NCI-H446 treated with DMSO at 0.1 percent for 48 hours (cell line): ENCODE measurements at regions not wholly inside any gene's neighbourhood (a gene's known extent, or its start where the extent isn't known, plus 50 kb on each side); places are given as distances from the start of the nearest gene placed in this dataset.
"Not testable (repeated sequence)": the region's sequence is repeated elsewhere in the genome, so short reads cannot be mapped to it uniquely, and the experiment has no call there.

Experiments
- DNase-seq: peaks from one replicate; lab custom pipeline; 2025; lab: John Stamatoyannopoulos, UW

DNA sequence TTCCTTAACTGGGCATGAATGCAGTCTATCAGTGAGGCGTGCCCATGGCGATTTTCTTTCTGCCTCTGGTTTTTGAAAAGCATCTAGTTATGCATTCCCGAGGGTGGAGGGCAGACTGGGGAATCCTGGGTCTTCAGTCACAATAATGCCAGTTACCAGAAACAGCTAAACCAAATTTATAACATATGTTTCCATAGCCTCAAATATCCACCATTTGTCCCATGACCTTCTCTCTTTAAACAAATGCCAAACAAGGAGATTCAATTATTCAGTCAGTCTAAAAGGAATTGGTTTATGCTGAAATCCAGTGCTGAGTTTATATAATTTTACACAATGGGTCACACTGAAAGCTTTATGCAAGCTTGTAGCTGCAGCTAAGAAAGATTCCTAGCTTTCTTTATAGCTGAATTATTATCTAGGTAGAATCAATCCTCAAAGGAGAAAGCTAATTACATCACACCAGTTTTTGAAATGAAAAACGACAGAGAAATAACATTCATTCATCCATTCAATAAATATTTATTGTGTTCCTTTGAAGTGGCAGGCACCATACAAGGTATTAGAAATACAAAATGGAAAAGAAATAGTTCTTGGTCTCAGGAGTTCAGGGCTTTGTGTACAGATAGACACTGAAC is 131.3 kb upstream of the RAP1B start:
- no peak for DNase-seq

DNA sequence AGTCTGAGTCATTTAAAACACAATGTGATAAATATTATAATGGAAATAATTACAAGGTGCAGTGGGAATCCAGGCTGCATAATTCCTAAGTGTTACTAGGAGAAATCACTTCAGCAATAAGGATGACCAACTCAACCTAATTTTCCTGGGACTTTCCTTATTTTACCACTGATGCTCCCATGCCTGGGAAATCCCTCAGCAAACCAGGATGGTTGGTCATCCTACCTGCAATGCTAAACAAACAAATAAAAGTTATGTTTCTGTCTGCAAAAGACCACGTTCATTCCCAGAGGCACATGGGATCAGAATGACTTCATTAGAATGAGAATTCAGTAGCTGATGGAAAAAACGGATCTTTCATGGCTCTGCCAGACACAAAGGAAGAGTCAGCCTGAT is 130.8 kb upstream of the RAP1B start:
- no peak for DNase-seq

DNA sequence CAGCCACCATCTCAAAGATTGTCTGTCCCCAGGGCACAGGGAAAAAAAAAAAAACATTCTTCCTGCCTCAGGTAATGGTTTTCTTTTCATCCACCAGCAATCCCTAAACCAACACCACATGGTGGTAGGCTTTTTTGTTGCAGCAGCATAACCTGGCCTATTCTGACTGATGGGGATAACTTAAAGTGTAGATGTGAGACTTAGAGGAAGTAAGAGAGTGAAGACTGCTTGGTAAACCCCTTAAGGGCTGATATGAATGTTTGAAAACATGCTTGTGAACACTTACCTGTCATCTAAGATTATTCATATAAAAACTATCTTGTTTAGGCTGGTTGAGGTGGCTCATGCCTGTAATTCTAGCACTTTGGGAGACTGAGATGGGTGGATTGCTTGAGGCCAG is 130.2 kb upstream of the RAP1B start:
- DNase-seq: no peak

DNA sequence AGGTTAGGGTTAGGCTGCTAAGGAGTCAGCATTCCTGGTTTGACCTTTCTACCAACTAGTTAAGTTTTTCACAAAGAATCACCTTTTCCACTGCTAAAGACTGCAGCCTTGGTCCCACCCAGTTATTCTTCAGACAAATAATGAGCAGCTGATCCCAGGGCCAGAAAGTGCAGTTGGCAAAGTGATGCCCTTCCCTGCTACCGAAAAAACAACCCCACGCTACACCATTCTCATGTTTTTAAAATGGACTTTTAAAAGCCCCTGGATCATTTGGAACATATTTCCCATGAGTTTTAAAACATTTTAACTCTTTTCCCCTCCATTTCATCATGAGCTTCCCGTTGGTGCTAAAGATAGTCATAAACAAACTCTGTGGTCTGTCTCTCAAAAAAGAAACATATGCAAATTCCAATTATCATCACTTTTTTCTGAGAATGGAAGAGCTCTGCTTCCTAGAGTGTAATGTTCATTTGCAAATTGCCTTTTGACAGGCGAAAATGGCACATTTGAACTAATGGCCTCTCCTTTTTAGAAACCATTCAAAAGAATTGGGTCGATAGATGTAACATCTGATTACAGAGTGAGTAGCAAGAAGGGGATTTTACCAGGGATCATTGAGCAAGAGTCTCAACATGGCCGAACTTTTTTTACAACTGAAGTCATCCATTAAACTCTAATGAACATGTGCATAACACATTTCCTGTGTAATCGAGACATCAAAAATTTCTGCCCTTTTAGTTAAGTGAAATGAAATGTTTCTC is 129.3 kb upstream of the RAP1B start:
- DNase-seq: no peak

DNA sequence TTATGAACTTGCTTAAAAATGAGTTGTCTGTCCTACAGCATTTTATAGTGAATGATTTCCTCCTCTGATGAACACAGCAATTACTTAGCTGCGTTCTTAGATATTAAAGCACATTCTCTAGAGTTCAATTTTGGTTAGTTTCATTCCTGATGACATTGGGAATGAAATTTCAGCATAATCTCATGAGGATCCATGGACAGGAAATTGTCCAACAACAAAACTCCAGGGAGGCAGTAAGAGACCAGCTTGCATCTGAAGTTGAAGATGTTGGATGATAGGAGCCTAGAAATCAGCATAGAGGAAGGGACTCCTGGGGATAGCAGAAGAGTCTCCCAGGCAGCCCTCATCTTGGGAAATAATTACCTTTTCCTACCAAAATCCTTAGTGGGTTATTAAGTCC is 128.7 kb upstream of the RAP1B start:
- no peak for DNase-seq

DNA sequence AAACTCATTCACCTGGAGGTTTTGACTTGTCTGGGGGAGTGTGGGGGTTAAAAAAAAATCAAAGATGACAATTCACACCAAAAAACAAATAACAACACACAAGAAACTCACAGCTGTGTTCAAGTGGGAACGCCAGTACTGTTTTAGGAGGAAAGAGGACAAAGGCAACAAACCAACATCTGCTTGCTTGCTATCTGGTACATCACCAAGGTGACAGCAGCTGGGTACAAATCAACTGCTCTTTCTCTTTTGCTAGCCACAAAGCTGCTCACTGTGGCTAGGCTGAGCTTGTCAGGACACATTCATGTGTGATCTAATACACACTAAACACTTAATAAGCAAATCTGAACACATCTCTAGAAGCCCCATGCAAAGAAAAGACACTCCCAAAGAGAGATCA is 128.0 kb upstream of the RAP1B start:
- DNase-seq: no peak

DNA sequence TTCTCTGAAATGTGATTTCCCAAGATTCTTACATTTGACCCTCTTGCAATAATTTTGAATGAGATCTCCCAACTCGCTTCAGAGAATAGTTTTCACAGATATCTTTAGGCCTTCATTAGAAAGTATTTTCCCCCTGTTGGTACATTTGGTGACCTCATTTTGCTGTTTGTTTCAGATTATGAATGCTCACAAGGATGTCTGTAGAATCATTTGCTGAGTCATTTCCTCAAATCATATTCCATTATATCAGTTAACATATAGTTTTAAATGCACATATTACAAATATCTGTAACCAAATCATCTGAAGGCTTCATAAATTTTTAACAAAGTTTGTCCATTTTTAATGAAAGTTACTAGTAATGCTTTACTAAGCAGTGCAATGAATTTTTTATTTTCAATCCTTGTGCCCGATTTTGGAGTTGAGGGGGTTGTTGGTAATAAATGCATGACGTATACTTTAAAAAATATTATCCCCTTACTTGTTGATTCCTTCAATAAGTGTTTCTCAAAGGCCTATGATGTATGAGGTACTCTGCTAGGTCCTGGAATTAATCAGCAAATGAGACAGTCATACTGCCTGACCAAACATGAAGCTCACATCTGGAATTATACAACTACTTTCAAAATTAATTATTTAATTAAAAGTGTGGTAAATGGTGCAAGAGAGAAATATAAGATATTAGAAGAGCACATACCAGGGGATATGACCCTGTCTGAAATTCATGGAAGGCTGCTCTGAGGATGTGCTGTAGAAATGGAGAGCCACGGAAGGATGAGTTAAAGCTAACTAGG is 126.9 kb upstream of the RAP1B start:
- no peak for DNase-seq

DNA sequence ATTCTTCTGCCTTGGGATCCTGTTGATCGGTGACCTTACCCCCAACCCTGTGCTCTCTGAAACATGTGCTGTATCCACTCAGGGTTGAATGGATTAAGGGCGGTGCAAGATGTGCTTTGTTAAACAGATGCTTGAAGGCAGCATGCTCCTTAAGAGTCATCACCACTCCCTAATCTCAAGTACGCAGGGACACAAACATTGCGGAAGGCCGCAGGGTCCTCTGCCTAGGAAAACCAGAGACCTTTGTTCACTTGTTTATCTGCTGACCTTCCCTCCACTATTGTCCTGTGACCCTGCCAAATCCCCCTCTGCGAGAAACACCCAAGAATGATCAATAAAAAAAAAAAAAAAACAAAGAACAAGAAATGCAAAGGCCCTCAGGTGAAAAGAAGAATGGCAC is 126.1 kb upstream of the RAP1B start:
- DNase-seq: not testable (repeated sequence)

DNA sequence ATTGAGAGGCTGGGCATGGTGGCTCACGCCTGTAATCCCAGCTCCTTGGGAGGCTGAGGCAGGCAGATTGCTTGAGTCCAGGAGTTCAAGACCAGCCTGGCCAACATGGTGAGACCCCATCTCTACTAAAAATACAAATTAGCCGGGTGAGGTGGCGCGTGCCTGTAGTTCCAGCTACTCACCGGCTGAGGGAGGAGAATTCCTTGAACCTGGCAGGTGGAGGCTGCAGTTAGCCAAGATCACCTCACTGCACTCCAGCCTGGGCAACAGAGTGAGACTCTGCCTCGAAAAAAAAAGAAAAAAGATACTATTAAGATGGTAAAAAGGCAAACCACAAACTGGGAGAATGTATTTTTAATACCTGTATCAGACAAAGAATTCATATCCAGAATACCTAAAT is 124.2 kb upstream of the RAP1B start:
- DNase-seq: not testable (repeated sequence)

DNA sequence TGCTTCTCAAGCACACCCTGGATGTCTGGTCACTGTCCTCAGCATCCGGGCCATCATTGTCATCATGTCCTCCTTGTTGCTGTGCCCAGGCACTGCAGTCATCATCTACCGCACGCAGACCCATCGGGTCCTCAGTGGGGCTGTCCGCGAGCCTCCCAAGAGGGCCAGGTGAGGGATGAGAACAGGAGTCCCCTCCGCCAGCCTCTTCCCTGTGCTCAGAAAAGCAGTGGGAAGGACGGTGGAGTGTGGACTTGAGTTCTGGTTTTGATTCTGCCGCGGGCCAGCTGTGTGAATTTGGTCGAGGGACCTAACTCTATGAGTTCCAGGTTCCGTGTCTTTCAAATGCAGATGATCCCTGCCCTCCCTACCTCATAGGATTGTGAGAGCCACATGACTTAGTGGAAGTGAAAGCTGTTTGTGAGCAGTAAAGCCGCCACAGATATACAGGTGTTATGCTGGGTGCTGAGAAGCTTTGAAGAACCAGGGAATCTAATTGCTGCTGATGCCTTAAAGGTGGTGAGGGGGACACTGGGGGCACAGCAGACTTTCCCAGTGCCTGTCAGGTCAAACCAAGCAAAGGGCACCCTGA is 122.9 kb upstream of the RAP1B start:
- no peak for DNase-seq

DNA sequence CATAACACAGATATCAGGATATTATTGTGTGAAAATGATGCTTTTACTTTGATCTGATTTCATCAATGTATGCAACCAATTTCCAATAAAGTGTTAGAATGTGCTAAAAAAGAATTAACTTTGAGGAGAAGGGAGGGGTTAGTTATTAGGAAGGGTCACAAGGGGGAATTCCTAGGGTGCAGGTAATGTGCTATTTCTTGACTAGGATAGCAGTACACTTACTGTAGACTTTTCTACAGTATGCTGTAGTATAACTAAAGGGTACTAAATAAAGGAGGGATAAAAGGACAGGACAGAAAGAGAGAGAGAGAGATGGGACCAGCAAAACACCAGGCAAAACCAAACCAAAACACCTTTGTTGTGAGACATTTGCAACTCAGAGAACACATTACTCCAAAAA is 121.4 kb upstream of the RAP1B start:
- no peak for DNase-seq

DNA sequence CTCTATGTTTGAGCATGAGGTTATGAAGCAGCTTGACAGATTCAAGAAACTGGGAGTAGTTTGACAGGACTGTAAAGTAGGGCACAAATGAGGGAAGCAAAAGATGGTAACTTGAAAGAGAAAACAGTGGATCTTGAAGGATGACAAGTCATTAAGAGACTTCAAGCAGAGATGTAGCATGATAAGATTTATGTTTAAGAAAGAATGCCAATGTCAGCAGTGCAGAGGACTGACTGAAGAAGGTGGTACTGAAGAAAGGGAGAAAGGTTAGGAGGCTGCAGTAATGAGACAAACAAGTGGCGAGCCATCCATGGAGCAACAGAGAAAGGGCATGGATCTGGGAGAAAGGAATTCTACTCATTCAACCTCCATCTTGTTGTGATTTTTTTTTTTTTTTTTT is 120.2 kb upstream of the RAP1B start:
- DNase-seq: no peak

DNA sequence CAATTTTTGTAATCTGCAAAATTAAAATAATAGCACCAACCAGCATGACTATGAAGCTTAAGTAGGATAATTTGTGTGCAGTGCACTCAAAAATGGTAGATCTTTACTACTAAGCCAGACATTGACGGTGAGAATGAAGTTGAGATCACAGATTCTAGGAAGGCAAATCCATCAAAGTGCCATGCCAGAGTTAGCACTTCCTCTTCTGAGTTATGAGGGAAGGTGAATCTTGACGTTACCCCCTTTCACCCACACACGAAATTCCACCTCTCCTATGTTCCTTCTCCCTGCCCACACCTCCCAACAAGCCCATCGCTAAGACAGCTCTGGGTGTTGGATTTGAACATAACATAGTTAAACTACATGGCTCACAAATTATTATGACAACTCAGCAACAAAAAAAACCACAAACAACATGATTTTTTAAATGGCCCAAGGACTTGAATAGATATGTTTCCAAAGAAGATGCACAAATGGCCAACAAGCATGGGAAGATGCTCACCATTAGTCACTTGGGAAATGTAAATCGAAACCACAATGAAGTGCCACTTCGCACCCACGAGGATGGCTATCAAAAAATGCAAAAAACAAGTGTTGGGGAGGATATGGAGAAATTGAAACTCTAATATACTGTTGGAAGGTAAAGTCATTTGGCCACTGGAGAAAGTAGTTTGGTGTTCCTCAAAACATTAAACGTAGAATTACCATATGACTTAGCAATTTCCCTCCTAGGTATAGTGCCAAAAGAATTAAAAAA is 119.3 kb upstream of the RAP1B start:
- DNase-seq: no peak

DNA sequence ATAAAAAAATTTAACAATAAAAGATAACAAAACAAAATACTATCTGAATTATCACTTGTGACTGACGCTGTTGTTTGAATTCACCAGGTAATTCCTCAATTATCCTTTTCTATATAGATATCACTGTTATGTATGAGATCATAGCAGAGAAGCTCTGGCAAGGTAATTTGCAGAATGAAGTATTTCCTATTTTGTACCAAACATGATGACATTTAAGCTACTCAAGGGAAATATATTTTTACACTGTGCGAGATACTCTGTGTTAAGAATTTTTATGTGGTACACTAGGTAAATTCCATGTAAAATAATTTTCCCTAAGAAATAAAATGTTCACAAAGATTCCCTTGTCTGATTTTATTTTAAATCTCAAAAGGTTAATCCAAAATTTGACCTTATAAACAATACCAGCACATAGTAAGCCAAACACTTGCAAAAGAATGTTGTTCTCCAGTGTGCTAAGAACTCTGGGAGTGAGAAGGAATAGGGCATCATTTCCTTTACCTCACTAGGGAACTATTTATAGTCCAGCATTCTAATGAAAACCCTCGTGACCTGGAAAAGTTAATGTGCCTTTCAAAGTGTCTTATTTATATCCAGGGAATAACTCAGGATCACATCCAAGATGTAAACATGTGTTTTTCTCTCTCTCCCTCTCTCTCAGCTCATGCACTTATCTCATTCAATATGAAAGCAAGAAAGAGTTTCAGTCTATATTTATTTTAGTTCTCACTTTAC is 115.2 kb upstream of the RAP1B start:
- no peak for DNase-seq

DNA sequence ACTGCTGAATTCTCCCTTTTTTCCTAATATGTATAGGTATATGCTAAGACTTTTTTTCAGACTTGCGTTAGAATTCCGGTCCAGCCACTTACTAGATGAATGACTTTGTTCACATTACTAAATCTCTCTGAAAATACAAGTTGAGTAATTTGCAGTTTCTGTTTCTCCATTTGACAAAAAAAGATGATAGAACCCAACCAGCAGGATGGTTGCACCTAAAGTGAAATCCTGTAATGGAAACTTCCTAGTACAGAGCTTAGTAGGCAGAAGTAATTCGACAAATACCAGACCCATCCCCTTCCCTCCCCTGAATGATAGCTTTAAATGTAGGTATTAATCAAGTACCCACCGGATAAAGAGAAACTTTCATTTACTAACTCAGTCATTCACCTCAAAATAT is 113.6 kb upstream of the RAP1B start:
- DNase-seq: no peak

DNA sequence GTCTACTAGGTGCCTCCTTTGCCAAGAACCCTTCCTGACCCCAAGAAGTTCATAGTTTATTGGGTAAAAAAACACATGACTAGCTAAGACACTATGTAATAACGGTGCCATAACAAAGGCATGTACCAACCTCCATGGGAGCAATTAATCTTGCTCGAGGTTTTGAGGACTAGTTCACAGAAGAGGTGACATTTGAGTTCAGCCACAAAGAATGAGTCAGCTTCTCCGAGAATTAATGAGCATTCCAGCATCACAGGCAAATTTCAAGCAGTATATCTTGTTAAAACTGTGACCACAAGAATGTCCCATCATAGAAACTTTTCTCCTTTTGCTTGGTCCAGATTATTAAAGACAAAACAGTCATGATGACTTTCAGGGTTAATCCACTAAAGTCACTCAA is 113.0 kb upstream of the RAP1B start:
- DNase-seq: no peak

DNA sequence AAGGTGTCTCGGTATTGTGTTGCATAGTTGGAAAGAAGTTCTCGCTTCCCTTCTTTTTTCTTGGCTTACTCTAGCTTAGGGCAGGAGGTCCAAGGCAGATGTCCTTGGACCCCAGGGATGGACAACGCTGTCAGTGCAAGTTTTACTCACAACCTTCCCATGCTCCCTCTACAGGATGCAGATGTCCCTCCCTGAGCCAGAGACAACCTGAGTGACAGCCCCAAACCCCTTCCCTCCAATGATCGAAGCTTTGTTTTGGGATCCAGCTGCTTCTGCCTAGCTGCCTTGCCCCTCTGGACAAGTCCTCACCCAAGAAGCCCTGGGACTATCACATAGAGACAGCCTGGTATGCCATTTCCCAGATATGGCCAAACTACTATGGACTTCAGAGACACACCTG is 112.0 kb upstream of the RAP1B start:
- no peak for DNase-seq

DNA sequence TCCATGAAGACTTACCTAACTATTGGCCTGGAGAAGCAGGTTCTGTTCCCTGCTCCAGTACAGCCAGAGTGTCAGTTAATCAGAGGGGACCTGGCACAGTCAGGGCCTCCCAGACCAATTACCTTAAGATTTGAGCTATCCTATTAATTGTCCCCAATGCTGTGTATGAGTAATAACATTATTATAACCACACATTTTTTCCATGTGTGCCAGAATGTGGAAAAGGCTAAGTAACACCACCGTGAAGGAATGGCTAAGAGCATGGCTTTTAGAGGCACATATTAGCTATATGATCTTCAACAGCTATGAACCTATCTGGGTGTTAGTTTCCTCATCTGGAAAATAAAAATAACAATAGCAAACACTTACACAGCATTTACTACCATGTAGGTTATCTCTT is 111.1 kb upstream of the RAP1B start:
- DNase-seq: no peak

DNA sequence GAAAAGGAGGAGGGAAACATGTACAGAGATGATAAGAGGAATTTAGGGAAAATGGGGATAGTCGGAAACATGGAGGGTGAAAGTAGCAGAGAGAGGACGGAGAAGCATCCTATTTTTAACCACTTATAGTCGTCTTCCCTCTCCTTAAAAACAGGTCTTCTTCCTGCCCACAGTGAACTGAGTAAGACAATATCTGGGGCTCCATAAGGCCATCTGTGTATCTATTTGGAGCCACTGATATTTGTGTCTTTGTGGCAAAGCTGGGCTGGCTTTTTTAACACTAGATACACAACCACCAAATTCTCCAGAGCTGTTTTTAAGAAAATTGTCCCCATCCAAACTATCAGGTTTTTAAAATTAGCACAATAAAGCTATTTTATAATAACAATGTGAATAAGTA is 109.5 kb upstream of the RAP1B start:
- DNase-seq: no peak

DNA sequence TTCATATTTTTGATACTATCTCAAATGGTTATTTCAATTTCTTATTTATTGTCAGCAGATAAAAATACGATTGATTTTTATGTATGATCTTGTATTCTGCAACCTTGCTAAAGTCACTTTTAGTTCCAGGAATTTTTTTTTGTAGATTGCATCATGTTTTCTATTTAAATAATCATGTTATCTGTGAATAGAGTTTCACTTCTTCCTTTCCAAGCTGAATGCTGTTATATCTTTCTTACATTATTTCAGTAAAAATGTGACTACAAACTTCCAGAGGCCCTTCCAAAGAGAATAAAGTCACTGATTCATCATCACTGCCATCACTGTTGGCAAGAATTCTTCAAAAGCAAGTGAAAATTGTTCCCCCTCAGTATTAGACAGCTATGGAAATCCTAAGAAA is 104.7 kb upstream of the RAP1B start:
- no peak for DNase-seq

DNA sequence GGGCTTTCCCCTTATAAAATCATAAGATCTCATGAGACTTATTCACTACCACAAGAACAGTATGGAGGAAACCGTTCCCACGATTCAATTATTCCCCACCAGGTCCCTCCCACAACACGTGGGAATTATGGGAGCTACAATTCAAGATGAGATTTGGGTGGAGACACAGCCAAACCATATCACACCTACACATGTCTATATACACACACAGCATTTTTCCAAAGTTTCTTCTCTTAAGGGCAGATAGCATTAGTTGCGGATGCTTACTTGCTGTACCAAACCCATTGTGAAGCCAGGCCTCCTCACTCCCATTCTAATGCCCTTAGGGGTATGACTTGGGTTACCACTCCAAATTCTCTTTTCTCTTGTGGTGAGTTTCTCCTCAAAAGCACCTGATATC is 104.1 kb upstream of the RAP1B start:
- DNase-seq: no peak
